ENCODE measurements at regions not wholly inside any gene's neighbourhood (a gene's known extent, or its start where the extent isn't known, plus 50 kb on each side); places are given as distances from the start of the nearest gene placed in this dataset.

GRCh38 chr5:54873691-54874090 lies 111.7 kb downstream of the ESM1 start:
- WGBS: 80% methylated on average over 2 of the region's 2 CpGs

GRCh38 chr5:54872810-54873209 lies 112.6 kb downstream of the ESM1 start:
- Histone ChIP-seq H3K27me3 (peaks cover 0 to 3% (median 0%) of the 10 kb centered on the region in 4 donors), H3K27ac (replicated peaks in 1 of 4) (no peak overlapping the region), H3K4me1 (no peaks in the 10 kb centered on the region), H3K4me3 (no peak overlapping the region), H3K9me3 (no peaks in the 10 kb centered on the region), H3K36me3 (no peaks in the 10 kb centered on the region)
- no peak for DNase-seq (ENCODE audit: extremely low spot score)
- intact Hi-C loops (cut with DNase I): no loop called here
- TF ChIP-seq EP300 (IDR thresholded peaks at IDR 0.05) (no peak), POLR2AphosphoS5 (IDR thresholded peaks at IDR 0.05) (no peak), POLR2A (IDR thresholded peaks at IDR 0.05; ENCODE audit: low read depth) (no peak), CTCF (IDR thresholded peaks at IDR 0.05) (no peak)
- WGBS: 72% methylated on average over 1 of the region's 1 CpG

More at GRCh38 chr5:54873691-54874090, 111.7 kb downstream of the ESM1 start:
- no peaks in the 10 kb centered on the region for H3K9me3 ChIP-seq
- H3K4me3 ChIP-seq: no peak overlapping the region
- peaks cover 0 to 3% (median 0%) of the 10 kb centered on the region in 4 donors for H3K27me3 ChIP-seq
- intact Hi-C loops (cut with DNase I): no loop called here
- no peak overlapping the region for H3K27ac ChIP-seq (replicated peaks in 1 of 4)
- DNase-seq (ENCODE audit: extremely low spot score): no peak
- no peaks in the 10 kb centered on the region for H3K4me1 ChIP-seq
- TF ChIP-seq POLR2A (IDR thresholded peaks at IDR 0.05; ENCODE audit: low read depth) (no peak), POLR2AphosphoS5 (IDR thresholded peaks at IDR 0.05) (no peak), CTCF (IDR thresholded peaks at IDR 0.05) (no peak), EP300 (IDR thresholded peaks at IDR 0.05) (no peak)
- H3K36me3 ChIP-seq: no peaks in the 10 kb centered on the region

GRCh38 chr5:54870271-54870670 lies 115.1 kb downstream of the ESM1 start:
- WGBS: 84% methylated on average over 3 of the region's 3 CpGs
- Histone ChIP-seq H3K36me3 (no peaks in the 10 kb centered on the region), H3K4me3 (no peak overlapping the region), H3K27ac (replicated peaks in 1 of 4) (no peak overlapping the region), H3K27me3 (peaks cover 0 to 3% (median 0%) of the 10 kb centered on the region in 4 donors), H3K9me3 (no peaks in the 10 kb centered on the region), H3K4me1 (peaks cover 0 to 4% (median 0%) of the 10 kb centered on the region in 4 donors)
- DNase-seq (ENCODE audit: extremely low spot score): no peak
- intact Hi-C loops (cut with DNase I): no loop called here
- TF ChIP-seq POLR2AphosphoS5 (IDR thresholded peaks at IDR 0.05) (no peak), POLR2A (IDR thresholded peaks at IDR 0.05; ENCODE audit: low read depth) (no peak), EP300 (IDR thresholded peaks at IDR 0.05) (no peak), CTCF (IDR thresholded peaks at IDR 0.05) (no peak)

- no peak overlapping the region for H3K27ac ChIP-seq (replicated peaks in 1 of 4)
- peaks cover 0 to 3% (median 0%) of the 10 kb centered on the region in 4 donors for H3K27me3 ChIP-seq
- TF ChIP-seq POLR2AphosphoS5 (IDR thresholded peaks at IDR 0.05): no peak
- TF ChIP-seq CTCF (IDR thresholded peaks at IDR 0.05): no peak
- TF ChIP-seq EP300 (IDR thresholded peaks at IDR 0.05): no peak
- TF ChIP-seq POLR2A (IDR thresholded peaks at IDR 0.05; ENCODE audit: low read depth): no peak
- 100% methylated on average over 1 of the region's 1 CpG for WGBS
- intact Hi-C loops (cut with DNase I): no loop called here
- H3K36me3 ChIP-seq: no peaks in the 10 kb centered on the region
- no peak overlapping the region for H3K4me3 ChIP-seq
- H3K4me1 ChIP-seq: peaks cover 0 to 4% (median 0%) of the 10 kb centered on the region in 4 donors
- no peaks in the 10 kb centered on the region for H3K9me3 ChIP-seq
- DNase-seq (ENCODE audit: extremely low spot score): no peak
These were observed 115.7 kb downstream of the ESM1 start for GRCh38 chr5:54869691-54870090.

All from esophagus muscularis mucosa (tissue), 4 donors.